HEK293 (cell line): ENCODE measurements at regions not wholly inside any gene's neighbourhood (a gene's known extent, or its start where the extent isn't known, plus 50 kb on each side); places are given as distances from the start of the nearest gene placed in this dataset.

Experiments used
- CTCF ChIP-seq: fragments of 450-650 bp; formaldehyde crosslinking; IDR thresholded peaks from 2 replicates; pipeline ENCODE4 v1.5.1; 2016; ENCODE audit warnings: missing biosample characterization, missing genetic modification characterization
- REST ChIP-seq: fragments of 450-650 bp; formaldehyde crosslinking; IDR thresholded peaks from 2 replicates; pipeline ENCODE4 v1.5.1; 2016; ENCODE audit warnings: missing biosample characterization, missing genetic modification characterization
- ZNF324 ChIP-seq: fragments of 450-650 bp; formaldehyde crosslinking; IDR thresholded peaks from 2 replicates; pipeline ENCODE4 v1.5.1; 2016; ENCODE audit warnings: missing biosample characterization, missing genetic modification characterization

DNA sequence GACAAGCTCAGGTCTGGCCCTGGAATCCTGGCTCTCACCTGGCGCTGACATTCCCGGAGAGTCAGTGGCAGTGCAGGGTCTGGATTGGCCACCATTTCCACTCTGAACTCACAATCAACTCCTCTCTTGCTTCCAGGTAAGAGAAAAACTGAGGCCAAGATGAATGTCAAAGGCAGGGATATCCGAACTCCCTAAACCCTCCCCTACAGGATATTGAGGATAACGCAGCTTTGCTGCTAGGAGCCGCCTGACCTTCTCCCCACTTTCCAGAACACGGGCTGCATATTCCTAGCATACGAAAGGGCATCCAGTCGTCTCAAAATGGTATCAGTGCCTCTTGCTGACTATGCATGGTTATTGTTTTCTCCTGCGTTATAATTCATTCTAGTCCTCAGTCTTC is 473.4 kb downstream of the SOX9 start:
- no peak for TF ChIP-seq REST (tag by site-specific recombination)
- TF ChIP-seq CTCF = no peak
- no peak for TF ChIP-seq ZNF324
